ENCODE measurements at regions not wholly inside any gene's neighbourhood (a gene's known extent, or its start where the extent isn't known, plus 50 kb on each side); places are given as distances from the start of the nearest gene placed in this dataset.
A peak's percentile ranks its signal among the peaks of the same experiment; 100 is the strongest.
"Not testable (repeated sequence)": the region's sequence is repeated elsewhere in the genome, so short reads cannot be mapped to it uniquely, and the experiment has no call there.

GRCh38 chr4:64642936-64643335 lies 233.7 kb upstream of the TECRL start:
- ChIA-PET CTCF (no interaction called here), POLR2A (ENCODE audit: low non-redundant PET) (no interaction called here)
- no peak for TF ChIP-seq CTCF (conservative IDR thresholded peaks at IDR 0.05; ENCODE audit: low read depth)
- no peak overlapping the region for H3K27ac ChIP-seq
- no peak for DNase-seq (ENCODE audit: low spot score)

GRCh38 chr4:64640402-64640801 lies 231.2 kb upstream of the TECRL start:
- DNase-seq (ENCODE audit: low spot score); CTCF ChIA-PET; H3K27ac ChIP-seq; POLR2A ChIA-PET (ENCODE audit: low non-redundant PET): not testable (repeated sequence)

DNA sequence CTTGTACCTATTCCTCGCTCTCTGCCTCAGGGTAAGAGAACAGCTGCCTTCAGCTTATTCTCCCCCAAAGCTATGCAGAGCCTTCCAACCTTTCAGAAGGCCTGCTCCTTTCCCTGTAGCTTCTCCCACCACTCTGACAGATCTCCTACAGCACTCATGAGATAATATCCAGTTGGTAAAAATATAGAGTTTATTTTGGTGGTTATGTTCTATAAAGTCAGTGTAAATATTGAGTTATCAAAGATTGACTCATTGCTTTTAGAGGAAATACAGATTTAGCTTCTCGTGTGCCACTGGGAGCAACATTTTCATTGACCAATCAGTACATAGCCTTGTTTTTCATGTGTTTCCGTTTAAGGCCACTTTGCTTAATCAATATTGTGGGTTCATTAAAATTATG lies 216.2 kb upstream of the TECRL start:
- POLR2A ChIA-PET (ENCODE audit: low non-redundant PET) = no interaction called here
- CTCF ChIA-PET = interaction anchor here (0.6 kb wide), 1 partner anchor 1914 kb away, joined by 3 read pairs; no protein-coding TSS in a partner anchor
- H3K27ac ChIP-seq = no peak overlapping the region
- DNase-seq (ENCODE audit: low spot score) = no peak
- no peak for TF ChIP-seq CTCF (conservative IDR thresholded peaks at IDR 0.05; ENCODE audit: low read depth)

- peak; percentile 26 for DNase-seq (ENCODE audit: low spot score)
- peak; percentile 35; the same call in 1 of the 2 replicates for TF ChIP-seq CTCF (conservative IDR thresholded peaks at IDR 0.05; ENCODE audit: low read depth)
- ChIA-PET CTCF (interaction anchor here (0.6 to 0.8 kb wide), 2 partner anchors 19 to 1111 kb away, joined by 4 read pairs; no protein-coding TSS in a partner anchor), POLR2A (ENCODE audit: low non-redundant PET) (no interaction called here)
- H3K27ac ChIP-seq = no peak overlapping the region
These were observed 208.6 kb upstream of the TECRL start for GRCh38 chr4:64617800-64618199.

DNA sequence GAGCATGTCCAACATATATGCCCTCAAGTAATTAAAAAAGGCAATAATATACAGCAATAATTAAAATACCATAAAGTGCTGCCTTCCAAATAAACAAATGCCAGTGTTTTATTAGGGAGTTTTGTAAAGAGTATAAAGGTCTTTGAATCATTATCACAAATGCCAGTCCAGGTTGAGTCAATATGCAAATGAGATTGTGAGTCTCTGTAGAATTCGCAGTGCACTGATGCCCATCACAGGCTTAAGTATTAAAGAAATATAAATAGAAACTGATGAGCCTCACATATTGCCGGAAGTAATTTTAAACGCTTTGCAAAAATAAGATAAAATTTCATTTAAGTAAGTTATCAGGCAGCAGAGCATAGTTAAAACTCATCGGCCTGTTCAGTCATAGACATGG lies 205.0 kb upstream of the TECRL start:
- H3K27ac ChIP-seq = no peak overlapping the region
- POLR2A ChIA-PET (ENCODE audit: low non-redundant PET) = no interaction called here
- CTCF ChIA-PET = no interaction called here
- TF ChIP-seq CTCF (conservative IDR thresholded peaks at IDR 0.05; ENCODE audit: low read depth) = no peak
- DNase-seq (ENCODE audit: low spot score) = no peak

- CTCF ChIA-PET = no interaction called here
- H3K27ac ChIP-seq = no peak overlapping the region
- TF ChIP-seq CTCF (conservative IDR thresholded peaks at IDR 0.05; ENCODE audit: low read depth) = no peak
- DNase-seq (ENCODE audit: low spot score) = no peak
- POLR2A ChIA-PET (ENCODE audit: low non-redundant PET) = no interaction called here
These were observed 203.8 kb upstream of the TECRL start for GRCh38 chr4:64613046-64613445.

DNA sequence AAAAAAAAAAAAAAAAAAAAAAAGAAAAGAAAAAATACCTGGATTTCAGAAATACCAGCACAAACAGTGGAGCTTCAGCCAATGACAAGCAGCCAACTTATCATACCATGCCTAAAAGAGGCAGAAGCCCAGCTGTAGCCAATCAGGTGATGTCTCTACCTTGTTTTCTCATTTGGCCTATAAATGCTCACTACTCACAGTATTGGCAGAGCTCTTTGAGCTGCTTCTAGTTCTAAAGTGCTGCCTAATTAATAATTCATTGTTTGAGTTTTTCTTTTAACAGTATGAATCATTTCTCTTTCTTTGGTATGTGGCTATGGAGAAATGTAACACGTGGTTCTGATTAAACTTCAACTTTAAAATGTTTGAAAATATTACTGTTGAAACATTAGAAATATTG lies 188.8 kb upstream of the TECRL start:
- ChIA-PET CTCF (no interaction called here), POLR2A (ENCODE audit: low non-redundant PET) (no interaction called here)
- H3K27ac ChIP-seq = no peak overlapping the region
- no peak for TF ChIP-seq CTCF (conservative IDR thresholded peaks at IDR 0.05; ENCODE audit: low read depth)
- DNase-seq (ENCODE audit: low spot score) = no peak

Measured in RWPE1 (cell line).